HAP-1 (cell line): ENCODE measurements at regions not wholly inside any gene's neighbourhood (a gene's known extent, or its start where the extent isn't known, plus 50 kb on each side); places are given as distances from the start of the nearest gene placed in this dataset.

Experiments used
- DNase-seq, 2 experiments: peaks; one replicate each; pipeline ENCODE4 v3.0.0-alpha.2; 2016 to 2020; ENCODE audit warnings: low spot score in 2 of 2
- H3K27me3 ChIP-seq: fragments of 250-450 bp; sonication (Bioruptor Pico); 2 replicates; pipeline ENCODE4 v1.5.1; 2020; ENCODE audit warnings: low read depth, mild to moderate bottlenecking, moderate library complexity
- H3K36me3 ChIP-seq: fragments of 250-450 bp; sonication (Bioruptor Pico); replicated peaks from 2 replicates; pipeline ENCODE4 v1.5.1; 2020; ENCODE audit warnings: mild to moderate bottlenecking
- H3K4me1 ChIP-seq: fragments of 250-450 bp; sonication (Bioruptor Pico); 2 replicates; pipeline ENCODE4 v1.5.1; 2020; ENCODE audit warnings: mild to moderate bottlenecking
- H3K4me3 ChIP-seq: fragments of 250-450 bp; sonication (Bioruptor Pico); 2 replicates; pipeline ENCODE4 v1.5.1; 2020; ENCODE audit warnings: mild to moderate bottlenecking, moderate library complexity
- H3K9me3 ChIP-seq: fragments of 250-450 bp; sonication (Bioruptor Pico); 2 replicates; pipeline ENCODE4 v1.5.1; 2020; ENCODE audit warnings: mild to moderate bottlenecking, moderate library complexity
- in situ Hi-C: fragments of 300-500 bp; cut with MboI; formaldehyde crosslinking; loops from 3 replicates; pipeline ENCODE4 v1.14.3; 2020; ENCODE audit warnings: low sequenced_read_pairs, inconsistent platforms, mixed read lengths

DNA sequence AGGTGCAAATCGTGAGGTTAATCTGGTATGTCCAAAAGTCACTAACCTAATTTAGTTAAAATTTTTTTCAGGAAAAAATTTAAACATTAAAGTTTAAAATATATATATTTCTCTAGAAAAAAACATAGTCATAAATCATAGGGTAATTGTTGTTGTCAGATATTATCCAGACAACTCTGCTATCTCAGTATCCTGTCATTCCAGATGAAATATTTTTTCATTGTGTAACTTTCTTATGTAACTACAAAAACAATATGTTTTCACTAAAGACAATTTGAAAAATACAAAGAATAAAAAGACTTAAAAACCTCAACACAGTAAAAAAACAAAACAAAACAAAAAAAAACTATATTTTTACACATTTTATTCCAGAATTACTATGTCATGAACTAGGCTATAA, 57.6 kb downstream of the TENT5A start:
- in situ Hi-C loops, result no loop called here
- no peaks in the 10 kb centered on the region for H3K36me3 ChIP-seq
- H3K4me3 ChIP-seq, result no peak overlapping the region
- no peak for DNase-seq
- H3K9me3 ChIP-seq, result no peaks in the 10 kb centered on the region
- H3K4me1 ChIP-seq, result peaks cover 10% of the 10 kb centered on the region
- no peaks in the 10 kb centered on the region for H3K27me3 ChIP-seq

DNA sequence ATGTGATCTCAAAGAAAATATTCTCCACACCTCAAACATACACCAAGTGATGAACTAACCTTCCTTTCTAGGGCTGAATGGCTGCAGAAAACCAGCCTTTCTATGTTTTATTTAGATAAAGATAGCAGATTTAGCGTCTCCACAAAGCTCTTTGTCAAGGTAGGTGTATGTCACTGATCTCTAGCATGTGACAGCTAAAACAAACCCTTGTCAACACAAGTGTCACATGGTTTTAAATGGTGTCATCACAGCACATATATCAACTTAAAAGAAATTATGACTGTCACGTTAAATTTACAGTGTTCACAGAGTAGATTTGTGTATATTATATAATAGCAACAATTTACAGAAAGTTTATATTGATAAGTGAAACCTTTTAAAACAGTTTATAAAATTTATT, 58.3 kb downstream of the TENT5A start:
- Histone ChIP-seq H3K4me1 (peaks cover 10% of the 10 kb centered on the region), H3K27me3 (no peaks in the 10 kb centered on the region), H3K4me3 (no peak overlapping the region), H3K9me3 (no peaks in the 10 kb centered on the region), H3K36me3 (no peaks in the 10 kb centered on the region)
- no peak for DNase-seq
- in situ Hi-C loops, result no loop called here

DNA sequence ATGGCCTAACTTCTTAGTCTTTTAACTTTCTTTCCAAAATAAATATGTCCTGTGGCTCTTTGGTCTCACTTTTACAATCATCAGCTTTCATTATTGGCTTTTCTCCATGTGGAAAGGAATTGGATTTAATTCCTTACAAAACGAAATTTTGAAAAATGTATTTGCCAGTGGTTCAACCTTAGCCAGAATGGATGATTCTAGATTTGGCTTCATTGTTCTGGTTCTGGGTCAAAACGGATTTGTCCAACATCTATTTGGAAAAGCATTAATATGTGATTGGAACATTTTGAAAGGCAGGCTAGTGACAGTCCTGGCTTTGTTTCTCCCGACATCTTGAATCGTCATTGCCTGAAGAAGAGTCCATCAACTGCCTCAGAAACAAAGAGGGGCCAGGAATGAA, 59.2 kb downstream of the TENT5A start:
- H3K4me3 ChIP-seq, result no peak overlapping the region
- H3K9me3 ChIP-seq, result no peaks in the 10 kb centered on the region
- H3K4me1 ChIP-seq, result peaks cover 10% of the 10 kb centered on the region
- in situ Hi-C loops, result no loop called here
- H3K36me3 ChIP-seq, result no peaks in the 10 kb centered on the region
- DNase-seq, result no peak
- no peaks in the 10 kb centered on the region for H3K27me3 ChIP-seq

DNA sequence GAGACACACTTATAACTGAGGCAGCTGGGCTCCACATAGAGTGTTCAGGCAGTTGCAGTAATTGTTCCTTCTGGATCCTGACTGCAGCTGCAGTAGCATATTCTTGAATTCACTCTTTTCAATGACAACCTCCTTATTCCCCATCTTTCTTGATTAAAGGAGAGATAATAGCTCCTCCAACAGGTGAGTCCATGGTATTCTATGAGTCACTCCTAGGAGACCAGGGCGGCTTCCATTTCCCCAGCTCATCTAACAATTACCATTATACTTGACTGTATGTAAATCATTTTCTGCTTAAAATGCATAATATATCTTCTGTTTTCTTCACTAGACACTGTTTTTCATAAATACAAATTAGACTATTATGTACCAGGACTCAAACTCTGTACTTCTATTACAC, 62.4 kb downstream of the TENT5A start:
- DNase-seq, result no peak
- H3K4me3 ChIP-seq, result no peak overlapping the region
- no peaks in the 10 kb centered on the region for H3K9me3 ChIP-seq
- no peaks in the 10 kb centered on the region for H3K27me3 ChIP-seq
- no peaks in the 10 kb centered on the region for H3K36me3 ChIP-seq
- in situ Hi-C loops, result no loop called here
- H3K4me1 ChIP-seq, result no peaks in the 10 kb centered on the region

DNA sequence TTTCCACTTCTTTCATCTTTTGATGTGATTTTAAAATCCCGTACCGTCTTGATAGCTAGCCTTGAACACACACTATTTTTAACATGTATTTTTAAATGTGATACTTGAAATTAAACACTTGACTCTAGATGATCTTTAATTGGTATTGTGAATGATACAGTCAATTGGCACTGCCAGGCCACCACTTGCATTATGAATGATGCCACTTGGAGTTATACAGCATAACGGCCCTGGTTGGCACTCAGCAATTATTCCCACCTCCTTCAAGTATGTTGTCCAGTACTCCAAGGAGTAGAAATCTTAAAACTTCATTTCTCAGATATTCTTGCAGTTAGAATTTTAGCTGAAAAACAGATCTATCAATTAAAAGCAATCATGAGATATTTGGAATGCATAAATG, 62.9 kb downstream of the TENT5A start:
- Histone ChIP-seq H3K27me3 (no peaks in the 10 kb centered on the region), H3K9me3 (no peaks in the 10 kb centered on the region), H3K4me3 (no peak overlapping the region), H3K36me3 (no peaks in the 10 kb centered on the region), H3K4me1 (no peaks in the 10 kb centered on the region)
- in situ Hi-C loops, result no loop called here
- no peak for DNase-seq

DNA sequence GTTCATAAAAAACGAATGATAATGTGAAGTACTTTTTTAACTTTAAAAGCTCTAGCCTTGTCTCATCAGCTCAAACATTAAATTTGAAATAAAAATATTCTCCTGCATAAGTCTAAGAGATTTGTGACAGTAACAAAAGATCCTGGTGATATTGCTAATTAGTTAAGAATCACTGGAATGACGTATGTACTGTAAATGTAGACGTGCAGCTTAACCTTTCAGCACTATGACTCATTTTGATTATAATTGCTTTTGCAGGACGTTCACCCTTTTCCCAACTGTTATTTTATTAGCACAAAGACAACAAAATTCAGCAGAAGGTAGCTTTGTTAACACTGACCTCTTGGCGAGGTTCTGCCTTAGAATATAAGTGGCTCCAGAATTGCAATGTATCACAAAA, 68.6 kb downstream of the TENT5A start:
- no peak for DNase-seq
- Histone ChIP-seq H3K4me3 (no peak overlapping the region), H3K27me3 (peaks cover 4% of the 10 kb centered on the region; the same call in 1 of the 2 replicates), H3K4me1 (no peaks in the 10 kb centered on the region), H3K36me3 (no peaks in the 10 kb centered on the region), H3K9me3 (no peaks in the 10 kb centered on the region)
- in situ Hi-C loops, result no loop called here

DNA sequence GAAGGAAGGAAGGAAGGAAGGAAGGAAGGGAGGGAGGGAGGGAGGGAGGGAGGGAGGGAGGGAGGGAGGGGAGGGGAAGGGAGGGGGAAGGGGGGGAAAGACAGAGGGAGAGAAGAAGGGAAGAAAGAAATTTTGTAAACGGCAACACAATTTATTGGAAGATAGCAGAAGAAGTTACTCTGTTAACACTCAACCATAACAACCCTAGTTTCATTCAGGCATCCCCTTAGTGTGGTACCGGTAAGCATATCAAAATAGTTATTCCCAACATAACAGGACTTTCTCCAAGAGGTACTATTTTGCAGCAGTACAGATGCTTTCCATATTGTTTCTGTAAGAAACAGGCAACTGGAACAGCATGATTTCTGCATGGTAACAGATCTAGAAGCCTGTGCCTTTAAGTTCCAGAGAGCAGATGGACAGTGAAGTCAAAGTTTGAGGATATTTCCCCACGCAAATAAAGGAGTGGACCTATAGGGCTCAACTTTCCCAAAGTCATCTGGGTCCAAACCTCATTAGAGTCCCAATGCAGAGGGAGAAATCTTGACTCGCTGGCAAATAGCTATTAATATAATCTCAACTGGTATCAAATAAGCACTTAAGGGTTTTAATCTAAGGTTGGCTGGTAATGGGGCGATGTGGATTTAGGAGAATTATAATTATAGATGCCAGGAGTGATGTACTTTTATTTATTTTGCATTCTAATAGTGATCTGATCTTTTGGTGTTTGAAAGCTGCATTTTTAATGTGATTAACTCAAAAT, 69.4 kb downstream of the TENT5A start:
- in situ Hi-C loops, result no loop called here
- Histone ChIP-seq H3K36me3 (no peaks in the 10 kb centered on the region), H3K9me3 (no peaks in the 10 kb centered on the region), H3K4me1 (no peaks in the 10 kb centered on the region), H3K27me3 (peaks cover 4% of the 10 kb centered on the region; the same call in 1 of the 2 replicates), H3K4me3 (no peak overlapping the region)
- DNase-seq, result no peak

DNA sequence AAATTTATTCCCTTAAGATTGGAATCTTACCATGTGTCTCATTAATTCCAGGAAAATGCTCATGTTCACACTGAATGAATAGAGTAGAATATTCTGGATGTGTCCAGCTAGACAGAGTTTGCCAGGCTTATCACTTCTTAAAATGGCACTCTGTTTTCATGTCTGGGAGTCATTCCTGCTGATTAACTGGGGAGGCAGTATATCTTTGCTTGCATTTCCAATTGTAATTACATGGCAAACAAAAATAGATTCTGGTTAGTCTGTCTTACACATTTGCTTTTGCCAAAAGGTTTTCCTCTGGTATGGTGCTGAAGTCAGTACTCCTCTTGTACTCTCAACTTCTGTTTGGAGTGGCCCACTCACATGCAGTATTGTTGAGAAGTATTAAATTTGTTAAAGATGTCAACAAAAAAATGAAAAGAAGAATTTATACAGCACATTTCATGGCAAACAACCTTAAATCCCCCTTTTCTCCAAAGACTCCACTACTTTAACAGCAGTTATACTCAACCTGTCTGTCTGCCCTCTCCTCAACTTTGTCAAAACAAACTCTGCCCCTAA, 70.2 kb downstream of the TENT5A start:
- in situ Hi-C loops, result no loop called here
- no peaks in the 10 kb centered on the region for H3K9me3 ChIP-seq
- H3K4me3 ChIP-seq, result no peak overlapping the region
- H3K36me3 ChIP-seq, result no peaks in the 10 kb centered on the region
- no peaks in the 10 kb centered on the region for H3K4me1 ChIP-seq
- H3K27me3 ChIP-seq, result peaks cover 7% of the 10 kb centered on the region; the same call in 1 of the 2 replicates
- no peak for DNase-seq

DNA sequence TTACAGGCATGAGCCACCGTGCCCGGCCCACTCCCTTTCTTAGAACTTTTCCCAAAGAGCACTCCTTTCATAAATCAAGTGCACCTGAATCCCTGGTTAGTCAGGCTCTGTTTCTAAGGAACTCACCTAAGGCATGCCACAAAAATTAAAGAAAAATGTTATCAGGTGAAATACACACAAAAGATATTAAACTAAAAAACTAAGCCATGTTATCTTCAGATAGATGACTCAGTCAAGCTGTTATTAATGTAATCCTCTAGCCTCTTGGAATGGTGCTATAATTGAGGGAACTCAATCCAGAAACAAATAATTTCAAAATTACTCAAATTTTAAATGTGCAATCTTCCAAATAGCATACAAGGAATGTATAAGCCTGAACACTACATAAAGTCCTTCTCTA, 83.0 kb downstream of the TENT5A start:
- no peaks in the 10 kb centered on the region for H3K36me3 ChIP-seq
- H3K4me3 ChIP-seq, result no peak overlapping the region
- H3K9me3 ChIP-seq, result no peaks in the 10 kb centered on the region
- no peaks in the 10 kb centered on the region for H3K27me3 ChIP-seq
- H3K4me1 ChIP-seq, result no peaks in the 10 kb centered on the region
- in situ Hi-C loops, result no loop called here
- DNase-seq, result no peak

DNA sequence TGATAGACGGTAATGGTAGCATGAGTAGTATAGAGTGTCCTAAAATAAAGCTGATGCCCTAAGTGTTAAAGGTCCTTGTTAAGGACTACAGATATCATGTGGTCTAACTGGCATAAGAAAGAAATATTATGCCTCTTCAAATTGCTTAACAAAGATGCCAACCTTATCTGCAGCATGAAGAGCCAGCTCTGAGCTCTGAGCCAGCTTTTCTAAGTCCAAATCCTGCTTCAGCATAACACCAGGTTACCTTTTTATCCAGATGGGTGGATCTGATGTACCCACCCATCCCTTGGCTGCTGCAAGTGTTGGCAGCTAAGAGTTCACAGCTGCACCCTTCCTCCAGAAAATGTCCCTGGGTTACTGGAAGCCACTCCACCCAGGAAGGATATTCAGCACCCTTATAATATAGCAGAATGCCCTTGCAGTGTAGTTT, 83.8 kb downstream of the TENT5A start:
- Histone ChIP-seq H3K27me3 (no peaks in the 10 kb centered on the region), H3K4me3 (no peak overlapping the region), H3K4me1 (no peaks in the 10 kb centered on the region), H3K36me3 (no peaks in the 10 kb centered on the region), H3K9me3 (no peaks in the 10 kb centered on the region)
- DNase-seq, result no peak
- in situ Hi-C loops, result no loop called here

DNA sequence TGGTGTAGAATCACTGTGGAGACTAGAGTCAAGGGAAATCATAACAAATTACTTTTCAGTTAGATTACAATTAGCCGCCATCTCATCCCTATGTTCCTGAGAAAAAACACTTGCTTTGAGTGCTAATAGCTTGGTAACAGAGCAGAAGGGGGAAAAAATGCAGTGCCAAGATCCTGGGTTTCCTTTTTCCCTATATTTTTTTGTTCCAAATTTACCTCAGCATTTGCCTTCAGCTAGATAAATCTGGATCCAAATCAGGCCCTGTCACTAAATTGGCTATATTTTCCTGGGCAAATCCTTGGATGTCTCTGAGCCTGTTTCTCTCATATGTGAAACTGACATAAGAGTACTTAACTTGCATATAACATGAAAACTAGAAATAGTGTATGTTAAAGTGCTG, 86.0 kb downstream of the TENT5A start:
- Histone ChIP-seq H3K9me3 (no peaks in the 10 kb centered on the region), H3K36me3 (no peaks in the 10 kb centered on the region), H3K27me3 (no peaks in the 10 kb centered on the region), H3K4me1 (no peaks in the 10 kb centered on the region), H3K4me3 (no peak overlapping the region)
- in situ Hi-C loops, result no loop called here
- DNase-seq, result no peak

DNA sequence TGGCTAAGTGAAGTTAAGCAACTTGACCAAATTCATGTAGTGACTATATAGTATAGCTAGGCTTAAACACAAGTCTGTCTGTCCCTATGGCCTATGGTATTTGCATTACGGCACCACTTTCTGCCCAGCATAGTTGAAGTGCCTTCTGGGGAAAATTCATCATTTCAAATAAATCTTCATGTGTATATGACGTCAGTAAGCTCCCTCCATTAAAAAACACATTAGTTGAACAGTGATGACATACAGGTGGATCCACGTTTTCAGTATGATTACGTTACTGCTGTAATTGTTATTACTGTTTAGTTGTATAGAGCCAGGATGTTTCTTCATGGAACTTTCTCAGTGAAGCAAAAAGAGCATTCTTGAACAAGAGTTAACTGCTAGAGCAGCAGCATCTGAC, 96.2 kb downstream of the TENT5A start:
- no peak overlapping the region for H3K4me3 ChIP-seq
- in situ Hi-C loops, result no loop called here

DNA sequence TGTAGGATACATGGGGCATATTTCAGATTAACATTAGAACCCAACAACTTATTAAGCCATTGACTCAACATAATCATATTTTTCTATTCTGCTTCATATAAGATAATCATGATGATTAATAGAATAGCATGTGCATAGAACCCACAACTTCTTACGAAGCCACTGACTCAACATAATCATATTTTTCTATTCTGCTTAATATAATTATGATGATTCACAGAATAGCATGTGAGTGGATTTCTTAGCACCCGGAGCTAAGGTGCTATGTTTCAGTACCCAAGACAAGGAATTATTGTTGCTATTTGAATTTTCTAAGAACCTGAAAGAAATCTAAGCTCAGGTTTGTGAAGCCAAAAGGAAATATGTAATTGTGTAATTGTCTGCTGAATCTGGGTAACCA, 96.8 kb downstream of the TENT5A start:
- Histone ChIP-seq H3K9me3 (no peaks in the 10 kb centered on the region), H3K27me3 (no peaks in the 10 kb centered on the region), H3K36me3 (no peaks in the 10 kb centered on the region), H3K4me3 (no peak overlapping the region), H3K4me1 (no peaks in the 10 kb centered on the region)
- in situ Hi-C loops, result no loop called here
- DNase-seq, result no peak

More for the DNA sequence above, 96.2 kb downstream of the TENT5A start:
- Histone ChIP-seq H3K27me3 (no peaks in the 10 kb centered on the region), H3K4me1 (no peaks in the 10 kb centered on the region), H3K36me3 (no peaks in the 10 kb centered on the region), H3K9me3 (no peaks in the 10 kb centered on the region)
- no peak for DNase-seq

DNA sequence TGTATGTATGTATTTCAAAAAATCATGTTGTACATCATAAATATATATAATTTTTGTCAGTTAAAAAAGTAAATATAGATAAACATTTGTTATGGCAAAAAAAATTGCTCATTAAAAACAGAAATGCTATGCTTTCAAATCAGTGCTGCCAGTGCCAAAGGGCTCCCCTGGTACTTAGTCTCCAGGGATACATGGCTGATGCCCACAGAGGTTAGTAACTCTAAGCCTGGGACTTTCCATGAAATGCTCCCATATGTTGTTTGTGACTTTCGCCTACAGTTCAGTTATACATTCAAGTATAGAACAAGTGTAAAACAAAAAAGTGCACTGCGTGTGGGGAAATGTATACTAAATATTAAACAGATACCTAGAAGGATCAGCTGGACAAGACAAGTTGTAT, 104.0 kb downstream of the TENT5A start:
- Histone ChIP-seq H3K9me3 (no peaks in the 10 kb centered on the region), H3K4me3 (no peak overlapping the region), H3K4me1 (no peaks in the 10 kb centered on the region), H3K27me3 (no peaks in the 10 kb centered on the region), H3K36me3 (no peaks in the 10 kb centered on the region)
- in situ Hi-C loops, result no loop called here
- DNase-seq, result no peak

DNA sequence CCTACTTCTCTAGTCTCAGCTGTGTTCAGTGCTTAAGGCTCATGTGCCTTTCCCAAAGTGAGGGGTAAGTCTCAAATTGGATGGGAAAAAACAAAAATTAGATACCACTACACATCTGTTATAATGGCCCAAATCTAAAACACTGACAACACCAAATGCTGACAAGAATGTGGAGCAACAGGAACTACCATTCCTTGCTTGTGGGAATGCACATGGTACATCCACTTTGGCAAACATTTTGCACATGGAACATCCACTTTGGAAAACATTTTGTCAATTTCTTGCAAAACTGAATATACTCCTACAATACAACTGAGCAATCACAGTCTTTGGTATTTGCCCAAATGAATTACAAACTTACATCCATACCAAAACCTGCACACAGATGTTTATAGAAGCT, 109.3 kb downstream of the TENT5A start:
- DNase-seq, result no peak

More for the DNA sequence above, 109.3 kb downstream of the TENT5A start:
- in situ Hi-C loops, result no loop called here
- H3K4me1 ChIP-seq, result no peaks in the 10 kb centered on the region
- H3K36me3 ChIP-seq, result no peaks in the 10 kb centered on the region
- no peak overlapping the region for H3K4me3 ChIP-seq
- no peaks in the 10 kb centered on the region for H3K27me3 ChIP-seq
- no peaks in the 10 kb centered on the region for H3K9me3 ChIP-seq
